ENCODE measurements at regions not wholly inside any gene's neighbourhood (a gene's known extent, or its start where the extent isn't known, plus 50 kb on each side); places are given as distances from the start of the nearest gene placed in this dataset.

DNA sequence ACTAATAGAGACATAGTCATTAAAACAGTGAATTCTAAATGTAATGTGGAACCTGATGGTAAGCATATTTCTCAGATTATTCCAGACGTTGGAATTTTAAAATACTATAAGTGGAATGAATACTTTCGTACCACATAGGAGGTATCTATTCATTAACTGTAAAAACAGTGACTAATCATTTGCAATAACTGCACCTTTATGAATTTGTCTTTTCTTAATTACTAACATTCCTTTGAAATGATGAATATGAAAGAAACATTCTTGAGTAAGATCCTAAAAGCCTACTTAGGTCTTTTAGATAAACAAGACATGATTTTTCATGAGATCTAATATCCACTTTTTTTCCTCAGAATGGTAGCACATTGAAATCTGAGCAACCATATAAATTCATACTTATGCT is 549.0 kb upstream of the LRRN3 start:
- WGBS (ENCODE audit: insufficient coverage, insufficient replicate concordance, low lambda C conversion rate, missing lambda C conversion rate), result 0% methylated on average over 2 of the region's 2 CpGs
- ChIA-PET POLR2A (no interaction called here), SMC1A (ENCODE audit: uncharacterized antibody, unreplicated experiment) (no interaction called here), CTCF (no interaction called here), RAD21 (ENCODE audit: unreplicated experiment) (no interaction called here)
- FAIRE-seq (no peak), DNase-seq (ENCODE audit: low read depth, low spot score) (no peak), ATAC-seq (no peak)
- in situ Hi-C loops (cut with MboI), result no loop called here
- intact Hi-C loops (cut with micrococcal nuclease; ENCODE audit: unreplicated experiment), result no loop called here
- no peak overlapping the region for H2AFZ ChIP-seq (ENCODE audit: control insufficient read depth, low read depth, low read length)
- H3K4me1 ChIP-seq (ENCODE audit: control insufficient read depth, insufficient read depth, low read length), result no peaks in the 10 kb centered on the region
- H4K20me1 ChIP-seq (ENCODE audit: control insufficient read depth, insufficient read depth), result no peaks in the 10 kb centered on the region
- no peak overlapping the region for H3K4me3 ChIP-seq
- H3K4me2 ChIP-seq (ENCODE audit: control insufficient read depth, insufficient read depth), result no peak overlapping the region
- no peaks in the 10 kb centered on the region for H3K9me3 ChIP-seq (replicated peaks; ENCODE audit: control insufficient read depth, insufficient read depth, low read length)
- H3K27ac ChIP-seq (ENCODE audit: control insufficient read depth, insufficient read depth), result no peak overlapping the region
- TF ChIP-seq, protein P1, sequence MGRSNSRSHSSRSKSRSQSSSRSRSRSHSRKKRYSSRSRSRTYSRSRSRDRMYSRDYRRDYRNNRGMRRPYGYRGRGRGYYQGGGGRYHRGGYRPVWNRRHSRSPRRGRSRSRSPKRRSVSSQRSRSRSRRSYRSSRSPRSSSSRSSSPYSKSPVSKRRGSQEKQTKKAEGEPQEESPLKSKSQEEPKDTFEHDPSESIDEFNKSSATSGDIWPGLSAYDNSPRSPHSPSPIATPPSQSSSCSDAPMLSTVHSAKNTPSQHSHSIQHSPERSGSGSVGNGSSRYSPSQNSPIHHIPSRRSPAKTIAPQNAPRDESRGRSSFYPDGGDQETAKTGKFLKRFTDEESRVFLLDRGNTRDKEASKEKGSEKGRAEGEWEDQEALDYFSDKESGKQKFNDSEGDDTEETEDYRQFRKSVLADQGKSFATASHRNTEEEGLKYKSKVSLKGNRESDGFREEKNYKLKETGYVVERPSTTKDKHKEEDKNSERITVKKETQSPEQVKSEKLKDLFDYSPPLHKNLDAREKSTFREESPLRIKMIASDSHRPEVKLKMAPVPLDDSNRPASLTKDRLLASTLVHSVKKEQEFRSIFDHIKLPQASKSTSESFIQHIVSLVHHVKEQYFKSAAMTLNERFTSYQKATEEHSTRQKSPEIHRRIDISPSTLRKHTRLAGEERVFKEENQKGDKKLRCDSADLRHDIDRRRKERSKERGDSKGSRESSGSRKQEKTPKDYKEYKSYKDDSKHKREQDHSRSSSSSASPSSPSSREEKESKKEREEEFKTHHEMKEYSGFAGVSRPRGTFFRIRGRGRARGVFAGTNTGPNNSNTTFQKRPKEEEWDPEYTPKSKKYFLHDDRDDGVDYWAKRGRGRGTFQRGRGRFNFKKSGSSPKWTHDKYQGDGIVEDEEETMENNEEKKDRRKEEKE (IDR thresholded peaks at IDR 0.05), result no peak
- TF ChIP-seq BCL11A (IDR thresholded peaks at IDR 0.05; ENCODE audit: low read depth, low read length), result no peak
- TF ChIP-seq EGR1 (IDR thresholded peaks at IDR 0.05; ENCODE audit: borderline replicate concordance in 1 of 2, low read depth in 2 of 2, low read length in 2 of 2), result no peak
- no peak for TF ChIP-seq TARDBP (IDR thresholded peaks at IDR 0.05; ENCODE audit: borderline replicate concordance)
- TF ChIP-seq, protein P2, sequence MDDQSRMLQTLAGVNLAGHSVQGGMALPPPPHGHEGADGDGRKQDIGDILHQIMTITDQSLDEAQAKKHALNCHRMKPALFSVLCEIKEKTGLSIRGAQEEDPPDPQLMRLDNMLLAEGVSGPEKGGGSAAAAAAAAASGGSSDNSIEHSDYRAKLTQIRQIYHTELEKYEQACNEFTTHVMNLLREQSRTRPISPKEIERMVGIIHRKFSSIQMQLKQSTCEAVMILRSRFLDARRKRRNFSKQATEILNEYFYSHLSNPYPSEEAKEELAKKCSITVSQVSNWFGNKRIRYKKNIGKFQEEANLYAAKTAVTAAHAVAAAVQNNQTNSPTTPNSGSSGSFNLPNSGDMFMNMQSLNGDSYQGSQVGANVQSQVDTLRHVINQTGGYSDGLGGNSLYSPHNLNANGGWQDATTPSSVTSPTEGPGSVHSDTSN (IDR thresholded peaks at IDR 0.05; ENCODE audit: insufficient replicate concordance, low read depth, low read length), result no peak
- no peak for TF ChIP-seq POLR2A (IDR thresholded peaks at IDR 0.05; ENCODE audit: low read depth, low read length)
- BruUV-seq (replicated peaks), result no TSS peak
- no peaks in the 10 kb centered on the region for H3K27me3 ChIP-seq (replicated peaks in 1 of 2; ENCODE audit: control insufficient read depth in 2 of 2, insufficient read depth in 2 of 2, low read length in 1 of 2)
- H3K79me2 ChIP-seq (ENCODE audit: control insufficient read depth, insufficient read depth, low read length), result no peaks in the 10 kb centered on the region
- H3K9ac ChIP-seq (ENCODE audit: control insufficient read depth, insufficient read depth, low read length), result no peak overlapping the region
- no peaks in the 10 kb centered on the region for H3K36me3 ChIP-seq (ENCODE audit: control insufficient read depth in 2 of 2, insufficient read depth in 2 of 2, low read length in 1 of 2)
